ENCODE measurements at regions not wholly inside any gene's neighbourhood (a gene's known extent, or its start where the extent isn't known, plus 50 kb on each side); places are given as distances from the start of the nearest gene placed in this dataset.
"Not testable (repeated sequence)": the region's sequence is repeated elsewhere in the genome, so short reads cannot be mapped to it uniquely, and the experiment has no call there.

- TF ChIP-seq KAT7 (CRISPR knock-in tag; IDR thresholded peaks at IDR 0.05; ENCODE audit: borderline replicate concordance); SNAI1 (CRISPR knock-in tag; IDR thresholded peaks at IDR 0.05; ENCODE audit: borderline replicate concordance); ZNF101 (CRISPR knock-in tag; IDR thresholded peaks at IDR 0.05; ENCODE audit: borderline replicate concordance, low read depth); ZNF12 (CRISPR knock-in tag; IDR thresholded peaks at IDR 0.05); POLR2A (IDR thresholded peaks at IDR 0.05; ENCODE audit: insufficient read depth in 1 of 2, low read depth in 2 of 2, low read length in 2 of 2); HMGXB4 (CRISPR knock-in tag; IDR thresholded peaks at IDR 0.05; ENCODE audit: borderline replicate concordance in 1 of 2, low read depth in 1 of 2); EZH2 (conservative IDR thresholded peaks at IDR 0.05; ENCODE audit: low read depth, low read length); TARDBP (CRISPR knock-in tag; IDR thresholded peaks at IDR 0.05); TOPORS (CRISPR knock-in tag; IDR thresholded peaks at IDR 0.05); PCBP1 (IDR thresholded peaks at IDR 0.05; ENCODE audit: borderline replicate concordance, low read depth, low read length); ZNF354B (CRISPR knock-in tag; IDR thresholded peaks at IDR 0.05): not testable (repeated sequence)
Observed at GRCh38 chr6:58121616-58122015, 804.2 kb downstream of the PRIM2 start.

Measured in HepG2 (cell line).